ENCODE measurements at regions not wholly inside any gene's neighbourhood (a gene's known extent, or its start where the extent isn't known, plus 50 kb on each side); places are given as distances from the start of the nearest gene placed in this dataset.

DNA sequence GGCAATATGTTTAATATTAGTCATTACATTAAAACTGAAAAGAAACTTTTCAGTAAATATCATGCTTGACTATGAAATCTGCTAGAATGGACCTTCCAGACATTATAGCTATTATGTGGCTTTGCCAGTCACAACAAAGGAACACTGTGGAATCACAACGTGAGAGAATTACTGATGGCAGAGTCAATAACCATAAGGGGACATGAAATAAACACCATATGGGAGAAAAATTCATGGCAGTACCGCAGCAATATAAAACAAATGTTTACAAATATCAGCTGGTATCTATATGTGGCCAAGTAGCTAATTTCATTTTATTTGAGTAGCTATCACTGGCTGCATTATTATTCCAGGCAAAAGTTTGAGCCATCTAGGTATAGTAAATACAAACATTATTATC is 1818.6 kb downstream of the PCDH9 start:
- Histone ChIP-seq H3K36me3 (replicated peaks; ENCODE audit: low read depth, low read length) (no peaks in the 10 kb centered on the region), H2AFZ (ENCODE audit: low read depth, low read length) (no peak overlapping the region), H4K20me1 (ENCODE audit: insufficient read depth, low read length) (no peaks in the 10 kb centered on the region), H3K9ac (ENCODE audit: low read length) (no peak overlapping the region), H3K79me2 (ENCODE audit: low read length) (no peaks in the 10 kb centered on the region), H3K4me2 (ENCODE audit: low read length) (no peak overlapping the region), H3K4me3 (ENCODE audit: low read length) (no peak overlapping the region), H3K27ac (ENCODE audit: low read length) (no peak overlapping the region), H3K4me1 (ENCODE audit: low read length) (peaks cover 18% of the 10 kb centered on the region), H3K27me3 (ENCODE audit: low read depth, low read length) (no peaks in the 10 kb centered on the region), H3K9me3 (ENCODE audit: insufficient read depth, low read length) (no peaks in the 10 kb centered on the region)
- TF ChIP-seq EZH2phosphoT487 (IDR thresholded peaks at IDR 0.05; ENCODE audit: low read depth) (no peak), CTCF (IDR thresholded peaks at IDR 0.05; ENCODE audit: low read depth, low read length) (no peak)

GRCh38 chr13:65410791-65411190 is 1819.3 kb downstream of the PCDH9 start:
- Histone ChIP-seq H4K20me1 (ENCODE audit: insufficient read depth, low read length) (no peaks in the 10 kb centered on the region), H3K36me3 (replicated peaks; ENCODE audit: low read depth, low read length) (no peaks in the 10 kb centered on the region), H3K79me2 (ENCODE audit: low read length) (no peaks in the 10 kb centered on the region), H3K9me3 (ENCODE audit: insufficient read depth, low read length) (no peaks in the 10 kb centered on the region), H3K4me1 (ENCODE audit: low read length) (peaks cover 18% of the 10 kb centered on the region), H3K9ac (ENCODE audit: low read length) (no peak overlapping the region), H3K4me3 (ENCODE audit: low read length) (no peak overlapping the region), H3K4me2 (ENCODE audit: low read length) (no peak overlapping the region), H2AFZ (ENCODE audit: low read depth, low read length) (no peak overlapping the region), H3K27ac (ENCODE audit: low read length) (no peak overlapping the region), H3K27me3 (ENCODE audit: low read depth, low read length) (no peaks in the 10 kb centered on the region)
- TF ChIP-seq CTCF (IDR thresholded peaks at IDR 0.05; ENCODE audit: low read depth, low read length) (no peak), EZH2phosphoT487 (IDR thresholded peaks at IDR 0.05; ENCODE audit: low read depth) (no peak)

DNA sequence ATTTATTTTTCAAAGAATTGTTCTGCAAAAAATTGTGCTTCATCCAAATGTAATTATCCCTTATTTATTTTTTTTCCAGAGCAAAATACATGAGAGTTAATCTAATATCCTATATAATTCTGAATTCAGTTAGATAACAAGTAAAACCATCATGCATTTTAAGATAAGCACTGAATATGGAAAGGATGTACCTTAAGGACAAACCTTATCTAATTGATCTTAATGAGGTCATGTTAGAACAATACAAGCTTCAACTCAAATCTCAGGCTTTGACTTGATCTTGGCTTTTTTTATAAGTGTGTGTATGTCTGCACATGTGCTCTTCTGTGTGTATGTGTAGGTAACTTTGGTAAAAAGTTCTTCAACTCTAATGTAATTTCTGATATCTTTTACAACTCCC is 1828.8 kb downstream of the PCDH9 start:
- H2AFZ ChIP-seq (ENCODE audit: low read depth, low read length) = no peak overlapping the region
- H3K4me1 ChIP-seq (ENCODE audit: low read length) = peaks cover 6% of the 10 kb centered on the region; the same call in 1 of the 2 replicates
- TF ChIP-seq EZH2phosphoT487 (IDR thresholded peaks at IDR 0.05; ENCODE audit: low read depth) (no peak), CTCF (IDR thresholded peaks at IDR 0.05; ENCODE audit: low read depth, low read length) (no peak)
- H3K9me3 ChIP-seq (ENCODE audit: insufficient read depth, low read length) = no peaks in the 10 kb centered on the region
- no peaks in the 10 kb centered on the region for H3K36me3 ChIP-seq (replicated peaks; ENCODE audit: low read depth, low read length)
- H3K4me2 ChIP-seq (ENCODE audit: low read length) = no peak overlapping the region
- H3K4me3 ChIP-seq (ENCODE audit: low read length) = no peak overlapping the region
- H3K79me2 ChIP-seq (ENCODE audit: low read length) = no peaks in the 10 kb centered on the region
- H3K27me3 ChIP-seq (ENCODE audit: low read depth, low read length) = no peaks in the 10 kb centered on the region
- no peaks in the 10 kb centered on the region for H4K20me1 ChIP-seq (ENCODE audit: insufficient read depth, low read length)
- no peak overlapping the region for H3K27ac ChIP-seq (ENCODE audit: low read length)
- H3K9ac ChIP-seq (ENCODE audit: low read length) = no peak overlapping the region

DNA sequence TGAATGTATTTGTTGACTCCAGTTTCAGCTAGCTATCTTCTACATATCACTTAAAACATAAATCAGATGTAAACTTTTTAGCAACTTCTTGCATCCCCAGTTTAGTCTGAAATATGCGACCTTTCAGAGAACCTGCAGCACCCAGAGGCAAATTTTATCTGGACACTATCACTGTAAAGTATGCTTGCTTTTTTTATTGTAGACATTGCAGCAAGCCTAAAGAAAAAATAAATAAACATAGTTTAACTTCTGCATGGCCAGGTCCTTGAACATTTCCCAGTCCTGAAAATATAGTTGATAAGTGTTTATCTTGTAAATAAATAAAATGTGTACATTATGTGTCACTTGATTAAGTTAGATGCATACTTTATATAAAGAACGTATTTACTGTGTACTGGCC is 1829.4 kb downstream of the PCDH9 start:
- no peaks in the 10 kb centered on the region for H3K79me2 ChIP-seq (ENCODE audit: low read length)
- no peak overlapping the region for H3K27ac ChIP-seq (ENCODE audit: low read length)
- TF ChIP-seq EZH2phosphoT487 (IDR thresholded peaks at IDR 0.05; ENCODE audit: low read depth) (no peak), CTCF (IDR thresholded peaks at IDR 0.05; ENCODE audit: low read depth, low read length) (no peak)
- no peak overlapping the region for H3K4me2 ChIP-seq (ENCODE audit: low read length)
- H3K4me3 ChIP-seq (ENCODE audit: low read length) = no peak overlapping the region
- H3K27me3 ChIP-seq (ENCODE audit: low read depth, low read length) = no peaks in the 10 kb centered on the region
- H4K20me1 ChIP-seq (ENCODE audit: insufficient read depth, low read length) = no peaks in the 10 kb centered on the region
- no peak overlapping the region for H2AFZ ChIP-seq (ENCODE audit: low read depth, low read length)
- H3K36me3 ChIP-seq (replicated peaks; ENCODE audit: low read depth, low read length) = no peaks in the 10 kb centered on the region
- H3K9me3 ChIP-seq (ENCODE audit: insufficient read depth, low read length) = no peaks in the 10 kb centered on the region
- H3K4me1 ChIP-seq (ENCODE audit: low read length) = peaks cover 6% of the 10 kb centered on the region; the same call in 1 of the 2 replicates
- no peak overlapping the region for H3K9ac ChIP-seq (ENCODE audit: low read length)
